Activated naive CD4-positive, alpha-beta T cell treated with Interleukin-2 at 50 U/mL for 16 hours (primary cell): ENCODE measurements at regions not wholly inside any gene's neighbourhood (a gene's known extent, or its start where the extent isn't known, plus 50 kb on each side); places are given as distances from the start of the nearest gene placed in this dataset.

Source experiments
- DNase-seq: peaks from one replicate; pipeline ENCODE4 v3.0.0-alpha.2; 2020

DNA sequence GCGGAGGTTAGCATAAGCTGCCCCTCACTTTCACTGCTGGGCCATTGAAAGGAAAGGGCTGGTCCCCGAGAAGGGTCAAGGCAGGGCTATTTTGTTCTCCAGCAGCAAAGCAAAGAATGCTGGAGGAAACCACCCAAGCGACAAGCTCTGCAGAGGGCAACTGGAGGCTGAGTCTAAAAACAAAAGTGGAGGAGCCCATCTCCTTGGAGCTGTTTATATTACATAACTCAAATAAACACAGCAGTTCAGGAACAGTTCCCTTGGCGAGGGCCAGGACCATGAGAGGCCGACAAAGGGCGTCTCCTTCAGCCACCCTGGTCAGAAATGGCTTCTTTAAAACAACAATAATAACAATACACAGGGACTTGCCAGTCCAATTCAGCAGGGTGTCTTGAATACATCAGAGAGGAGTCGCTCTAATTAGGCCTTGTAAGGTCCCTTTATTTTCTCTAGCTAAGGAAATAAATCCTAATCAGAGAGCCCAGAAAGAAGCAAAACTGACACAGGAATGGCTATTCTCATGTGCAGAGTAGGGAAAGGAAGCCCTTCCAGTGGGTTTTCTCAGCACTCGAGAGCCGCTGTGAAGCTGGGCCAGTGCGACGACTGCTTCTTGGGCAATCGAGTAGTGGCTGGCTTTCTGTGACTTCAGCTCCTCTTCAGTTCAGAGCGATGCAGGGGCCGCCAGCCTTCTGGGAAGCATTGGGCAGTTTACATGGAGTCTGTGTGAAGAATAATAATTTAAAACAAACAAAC, 57.0 kb upstream of the TARBP1 start:
- DNase-seq: no peak

GRCh38 chr1:234535218-234535617, 56.2 kb upstream of the TARBP1 start:
- no peak for DNase-seq

- DNase-seq: no peak
Observed at GRCh38 chr1:234533975-234534876, 55.2 kb upstream of the TARBP1 start.

- no peak for DNase-seq
Observed at GRCh38 chr1:234533034-234533891, 54.3 kb upstream of the TARBP1 start.

GRCh38 chr1:234532503-234532922, 53.5 kb upstream of the TARBP1 start:
- DNase-seq: no peak

- no peak for DNase-seq
Observed at GRCh38 chr1:234531151-234531635, 52.2 kb upstream of the TARBP1 start.

DNA sequence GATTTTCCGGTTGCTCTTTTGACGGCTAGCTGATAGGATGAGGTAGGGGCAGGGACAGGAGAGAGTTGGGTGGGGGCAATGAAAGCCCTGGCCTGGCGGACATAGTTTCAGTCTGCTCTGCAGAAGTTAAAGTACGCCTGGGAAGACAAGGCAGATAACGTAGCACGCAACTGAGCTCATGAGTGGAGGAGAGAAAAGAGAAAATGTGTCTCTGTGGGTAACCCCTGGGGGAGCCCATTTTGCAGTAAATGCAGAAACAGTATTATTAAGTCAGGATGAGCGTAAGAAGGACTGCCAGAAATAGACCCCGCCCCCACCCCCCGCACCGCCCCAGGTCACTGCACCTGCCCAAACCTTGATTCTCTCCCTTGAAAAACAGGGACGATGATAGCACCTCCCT, 51.7 kb upstream of the TARBP1 start:
- no peak for DNase-seq

GRCh38 chr1:234529950-234530237, 50.9 kb upstream of the TARBP1 start:
- no peak for DNase-seq

DNA sequence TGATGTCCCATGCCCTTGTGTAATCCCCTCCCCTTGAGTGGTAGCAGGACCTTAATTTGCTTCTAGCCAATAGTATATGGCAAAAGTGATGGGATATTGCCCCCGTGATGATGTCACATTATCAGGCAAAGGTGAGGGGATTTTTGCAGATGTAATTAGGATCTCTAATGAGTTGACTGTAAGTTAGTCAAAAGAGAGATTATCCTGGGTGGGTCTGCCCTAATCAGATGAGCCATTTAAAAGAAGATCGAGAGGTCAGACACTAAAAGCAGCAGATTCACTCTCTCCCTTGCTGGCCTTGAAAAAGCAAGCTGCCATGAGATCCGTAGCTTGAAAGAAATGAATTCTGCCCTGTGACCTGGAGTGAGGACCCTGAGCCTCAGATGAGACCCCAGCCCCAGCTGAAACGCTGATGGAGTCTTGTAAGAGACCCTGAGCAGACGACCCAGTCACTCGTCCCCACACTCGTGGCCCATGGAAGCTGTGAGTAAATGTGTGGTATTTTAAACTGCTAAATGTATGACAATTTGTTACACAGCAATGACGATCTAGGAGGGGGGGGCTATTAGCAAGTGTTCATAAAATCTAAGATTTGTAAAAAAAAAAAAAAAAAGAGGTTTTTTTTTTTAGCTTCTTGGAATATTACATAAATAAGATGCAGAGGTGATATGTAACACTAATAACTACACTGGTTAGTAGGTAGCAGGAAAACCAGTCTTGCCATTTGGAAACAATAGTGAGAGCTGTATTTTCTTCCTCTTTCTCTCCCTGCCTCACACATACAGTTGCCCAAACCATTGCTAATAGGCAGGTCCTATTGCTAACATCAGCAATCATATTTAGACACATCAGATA, 50.3 kb upstream of the TARBP1 start:
- DNase-seq: no peak
